ENCODE measurements at regions not wholly inside any gene's neighbourhood (a gene's known extent, or its start where the extent isn't known, plus 50 kb on each side); places are given as distances from the start of the nearest gene placed in this dataset.

DNA sequence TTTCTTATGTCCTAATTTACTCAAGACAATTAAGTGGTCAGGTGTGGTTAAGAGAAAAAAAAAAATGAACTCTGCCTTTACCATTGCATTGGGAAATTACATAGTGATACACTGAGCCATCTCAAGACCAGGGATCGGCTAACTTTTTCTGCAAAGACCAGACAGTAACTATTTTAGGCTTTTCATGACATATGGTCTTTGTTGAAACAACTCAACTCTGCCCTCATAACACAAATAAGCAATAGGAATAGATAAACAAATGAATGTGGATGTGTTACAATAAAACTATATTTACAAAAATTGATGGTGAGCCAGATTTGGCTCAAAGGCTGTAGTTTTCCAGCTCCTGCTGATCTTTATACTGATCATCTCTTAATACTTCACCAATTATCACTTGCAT, 632.6 kb upstream of the INTU start:
- Histone ChIP-seq H3K27me3 (no peaks in the 10 kb centered on the region), H3K36me3 (no peaks in the 10 kb centered on the region), H3K9me3 (no peaks in the 10 kb centered on the region), H3K4me1 (no peaks in the 10 kb centered on the region), H3K4me3 (no peak overlapping the region), H3K27ac (no peak overlapping the region)
- DNase-seq (no peak), ATAC-seq (ENCODE audit: low FRiP score in 2 of 2) (no peak)
- TF ChIP-seq POLR2AphosphoS5 (IDR thresholded peaks at IDR 0.05): no peak
- TF ChIP-seq POLR2A (IDR thresholded peaks at IDR 0.05): no peak
- TF ChIP-seq EP300 (IDR thresholded peaks at IDR 0.05): no peak
- TF ChIP-seq, protein P1, sequence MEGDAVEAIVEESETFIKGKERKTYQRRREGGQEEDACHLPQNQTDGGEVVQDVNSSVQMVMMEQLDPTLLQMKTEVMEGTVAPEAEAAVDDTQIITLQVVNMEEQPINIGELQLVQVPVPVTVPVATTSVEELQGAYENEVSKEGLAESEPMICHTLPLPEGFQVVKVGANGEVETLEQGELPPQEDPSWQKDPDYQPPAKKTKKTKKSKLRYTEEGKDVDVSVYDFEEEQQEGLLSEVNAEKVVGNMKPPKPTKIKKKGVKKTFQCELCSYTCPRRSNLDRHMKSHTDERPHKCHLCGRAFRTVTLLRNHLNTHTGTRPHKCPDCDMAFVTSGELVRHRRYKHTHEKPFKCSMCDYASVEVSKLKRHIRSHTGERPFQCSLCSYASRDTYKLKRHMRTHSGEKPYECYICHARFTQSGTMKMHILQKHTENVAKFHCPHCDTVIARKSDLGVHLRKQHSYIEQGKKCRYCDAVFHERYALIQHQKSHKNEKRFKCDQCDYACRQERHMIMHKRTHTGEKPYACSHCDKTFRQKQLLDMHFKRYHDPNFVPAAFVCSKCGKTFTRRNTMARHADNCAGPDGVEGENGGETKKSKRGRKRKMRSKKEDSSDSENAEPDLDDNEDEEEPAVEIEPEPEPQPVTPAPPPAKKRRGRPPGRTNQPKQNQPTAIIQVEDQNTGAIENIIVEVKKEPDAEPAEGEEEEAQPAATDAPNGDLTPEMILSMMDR (IDR thresholded peaks at IDR 0.05): no peak
- 73 to 79% methylated on average over 1 of the region's 1 CpG for WGBS, 2 donors

DNA sequence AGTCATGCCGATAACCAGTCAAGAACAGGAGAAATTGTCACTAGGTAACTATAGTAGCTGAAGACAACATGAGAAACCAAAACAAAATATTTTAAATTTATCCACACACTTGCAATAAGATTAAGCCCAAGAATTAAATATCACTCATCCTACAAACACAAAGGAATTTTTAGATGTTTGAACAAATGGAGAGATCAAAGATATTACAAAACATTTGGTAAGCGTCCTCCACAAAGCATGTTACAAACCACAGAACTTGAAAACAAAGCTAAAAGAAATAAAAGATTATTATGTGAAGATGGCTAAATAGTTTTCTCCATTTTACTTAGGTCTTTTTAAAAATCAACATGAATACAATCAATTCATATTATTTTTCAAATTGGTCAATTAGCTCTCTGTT, 631.9 kb upstream of the INTU start:
- WGBS, 2 donors: 79 to 84% methylated on average over 2 of the region's 2 CpGs

DNA sequence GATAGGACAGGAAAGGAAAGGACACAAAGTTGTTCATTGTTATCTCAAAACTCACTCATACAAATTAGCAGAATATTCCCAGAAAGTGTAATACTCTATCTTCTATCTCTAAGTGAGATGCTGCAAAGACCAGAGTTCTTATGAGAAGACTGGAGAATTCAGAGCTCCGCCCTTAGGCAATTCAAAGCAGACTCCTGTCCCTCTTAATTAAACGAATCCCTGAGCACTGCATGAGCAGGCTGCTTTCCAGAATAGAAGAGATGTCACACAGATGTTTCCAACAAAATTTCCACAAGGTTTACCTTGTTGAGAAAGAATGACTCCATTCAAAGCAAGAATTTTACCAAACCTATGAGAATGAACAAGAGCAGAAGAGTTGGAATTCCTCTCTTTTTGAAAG, 630.8 kb upstream of the INTU start:
- 83 to 85% methylated on average over 2 of the region's 2 CpGs for WGBS, 2 donors
- H3K27me3 ChIP-seq: no peaks in the 10 kb centered on the region
- DNase-seq (no peak), ATAC-seq (ENCODE audit: low FRiP score in 2 of 2) (no peak)
- no peaks in the 10 kb centered on the region for H3K4me1 ChIP-seq
- no peaks in the 10 kb centered on the region for H3K36me3 ChIP-seq
- TF ChIP-seq POLR2A (IDR thresholded peaks at IDR 0.05): no peak
- no peak for TF ChIP-seq EP300 (IDR thresholded peaks at IDR 0.05)
- TF ChIP-seq, protein P1 (IDR thresholded peaks at IDR 0.05): no peak
- TF ChIP-seq POLR2AphosphoS5 (IDR thresholded peaks at IDR 0.05): no peak
- no peak overlapping the region for H3K4me3 ChIP-seq
- no peaks in the 10 kb centered on the region for H3K9me3 ChIP-seq
- H3K27ac ChIP-seq: no peak overlapping the region

More for the DNA sequence above, 631.9 kb upstream of the INTU start:
- DNase-seq (no peak), ATAC-seq (ENCODE audit: low FRiP score in 2 of 2) (no peak)
- H3K27ac ChIP-seq: no peak overlapping the region
- no peaks in the 10 kb centered on the region for H3K4me1 ChIP-seq
- no peaks in the 10 kb centered on the region for H3K9me3 ChIP-seq
- no peak overlapping the region for H3K4me3 ChIP-seq
- H3K27me3 ChIP-seq: no peaks in the 10 kb centered on the region
- H3K36me3 ChIP-seq: no peaks in the 10 kb centered on the region
- TF ChIP-seq, protein P1 (IDR thresholded peaks at IDR 0.05): no peak
- TF ChIP-seq POLR2A (IDR thresholded peaks at IDR 0.05) (no peak), POLR2AphosphoS5 (IDR thresholded peaks at IDR 0.05) (no peak), EP300 (IDR thresholded peaks at IDR 0.05) (no peak)

DNA sequence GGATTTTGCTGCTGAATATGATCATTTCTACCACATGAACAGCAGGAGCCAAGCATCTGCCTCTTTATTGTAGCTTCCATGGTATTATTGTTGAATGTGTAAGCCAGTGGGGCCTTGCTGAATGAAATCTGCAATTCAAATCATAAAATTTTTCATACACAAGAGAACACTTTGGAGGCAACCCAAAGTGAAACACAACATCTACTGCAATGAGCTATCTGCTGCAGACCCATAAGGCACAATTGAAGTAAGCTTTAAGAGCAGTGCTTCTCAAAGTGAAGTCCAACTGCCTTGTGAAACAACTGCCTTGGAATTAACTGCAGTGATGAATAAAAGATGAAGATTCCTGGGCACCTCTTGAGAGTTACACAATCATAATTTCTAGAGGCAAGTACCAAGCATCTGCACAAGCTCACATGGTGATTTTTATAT, 626.3 kb upstream of the INTU start:
- TF ChIP-seq POLR2A (IDR thresholded peaks at IDR 0.05) (no peak), EP300 (IDR thresholded peaks at IDR 0.05) (no peak)
- H3K27me3 ChIP-seq: no peaks in the 10 kb centered on the region
- no peaks in the 10 kb centered on the region for H3K4me1 ChIP-seq
- no peaks in the 10 kb centered on the region for H3K36me3 ChIP-seq
- DNase-seq (no peak), ATAC-seq (ENCODE audit: low FRiP score in 2 of 2) (no peak)
- H3K4me3 ChIP-seq: no peak overlapping the region
- no peaks in the 10 kb centered on the region for H3K9me3 ChIP-seq
- no peak overlapping the region for H3K27ac ChIP-seq

DNA sequence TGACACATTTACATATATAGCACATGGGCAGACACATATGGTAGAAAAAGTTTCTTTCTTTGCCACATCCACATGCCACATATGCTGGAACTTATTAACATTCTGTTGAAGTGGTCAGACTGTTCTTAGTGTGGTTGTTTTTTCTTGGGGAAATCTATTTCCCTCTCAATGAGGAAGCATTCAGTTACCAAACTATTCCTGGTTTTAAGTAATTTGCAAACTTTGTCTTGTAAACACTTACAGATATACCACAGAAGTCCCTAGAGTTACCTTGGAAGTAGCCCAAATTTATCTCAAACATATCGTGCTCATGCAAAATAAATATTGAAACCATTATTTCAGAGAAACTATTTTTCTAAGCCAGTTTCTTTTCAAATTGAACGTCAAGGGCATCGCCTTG, 625.5 kb upstream of the INTU start:
- 46 to 69% methylated on average over 3 of the region's 3 CpGs for WGBS, 2 donors
- Histone ChIP-seq H3K4me1 (no peaks in the 10 kb centered on the region), H3K4me3 (no peak overlapping the region), H3K27ac (no peak overlapping the region), H3K36me3 (no peaks in the 10 kb centered on the region), H3K9me3 (no peaks in the 10 kb centered on the region), H3K27me3 (no peaks in the 10 kb centered on the region)
- TF ChIP-seq POLR2AphosphoS5 (IDR thresholded peaks at IDR 0.05): no peak
- ATAC-seq (ENCODE audit: low FRiP score in 2 of 2) (no peak), DNase-seq (no peak)

DNA sequence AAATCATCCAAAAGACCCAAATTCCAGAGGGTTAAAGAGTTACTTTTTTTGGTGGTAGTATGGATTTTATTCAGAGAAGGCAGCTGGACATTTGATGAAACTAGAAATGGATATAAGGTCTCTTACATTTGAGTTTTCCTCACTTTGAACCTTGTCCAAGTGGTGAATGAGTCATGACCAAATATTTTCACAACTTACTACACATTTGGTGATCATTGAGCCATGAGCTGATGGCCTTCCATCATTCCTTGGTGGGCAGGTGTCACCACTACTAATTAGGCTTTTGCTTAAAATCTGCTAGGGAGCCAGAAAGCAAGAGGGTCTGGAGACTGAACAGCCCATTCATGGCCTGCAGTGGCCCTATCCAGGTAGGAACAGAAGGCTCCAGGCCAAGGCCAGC, 620.2 kb upstream of the INTU start:
- no peaks in the 10 kb centered on the region for H3K27me3 ChIP-seq
- no peak for DNase-seq
- ATAC-seq (ENCODE audit: low FRiP score in 2 of 2): no peak

More for the DNA sequence above, 620.2 kb upstream of the INTU start:
- Histone ChIP-seq H3K36me3 (no peaks in the 10 kb centered on the region), H3K9me3 (no peaks in the 10 kb centered on the region), H3K4me3 (no peak overlapping the region), H3K27ac (no peak overlapping the region), H3K4me1 (no peaks in the 10 kb centered on the region)
- TF ChIP-seq POLR2A (IDR thresholded peaks at IDR 0.05) (no peak), POLR2AphosphoS5 (IDR thresholded peaks at IDR 0.05) (no peak), EP300 (IDR thresholded peaks at IDR 0.05) (no peak)
- TF ChIP-seq, protein P1 (IDR thresholded peaks at IDR 0.05): no peak
